C4-2B (cell line): ENCODE measurements at regions not wholly inside any gene's neighbourhood (a gene's known extent, or its start where the extent isn't known, plus 50 kb on each side); places are given as distances from the start of the nearest gene placed in this dataset.

Experiments
- H3K27ac ChIP-seq: fragments of 450-650 bp; 2 replicates; pipeline ENCODE4 v1.5.1; 2017
- CTCF ChIP-seq: fragments of 450-650 bp; conservative IDR thresholded peaks from 2 replicates; pipeline ENCODE4 v1.5.1; 2017; ENCODE audit warnings: mild to moderate bottlenecking
- ZFX ChIP-seq: fragments of 450-650 bp; IDR thresholded peaks from 2 replicates; pipeline ENCODE4 v1.6.1; 2017

DNA sequence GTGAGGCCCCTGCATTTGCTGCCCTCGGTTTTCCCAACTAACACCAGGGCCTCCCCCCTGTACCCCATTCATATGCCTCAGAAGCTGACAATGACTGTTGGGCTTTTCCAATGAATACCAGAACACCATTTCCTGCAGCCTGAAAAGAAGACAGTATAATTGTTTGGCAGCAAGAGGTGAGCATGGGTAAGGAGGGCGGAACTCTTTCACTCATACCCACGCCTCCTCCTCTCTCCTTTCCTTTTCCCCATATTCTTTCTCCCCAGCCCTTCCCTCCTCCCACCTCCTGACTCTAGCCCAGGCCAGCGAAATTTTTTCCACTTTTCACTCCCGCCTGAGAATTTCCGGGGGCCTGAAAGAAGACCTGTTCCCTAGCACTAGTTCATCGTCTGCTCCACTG lies 58.0 kb upstream of the CHST1 start:
- TF ChIP-seq CTCF, result no peak
- TF ChIP-seq ZFX, result no peak
- H3K27ac ChIP-seq, result no peak overlapping the region

GRCh38 chr11:45722144-45722543 lies 56.7 kb upstream of the CHST1 start:
- TF ChIP-seq CTCF (no peak), ZFX (no peak)
- no peak overlapping the region for H3K27ac ChIP-seq

DNA sequence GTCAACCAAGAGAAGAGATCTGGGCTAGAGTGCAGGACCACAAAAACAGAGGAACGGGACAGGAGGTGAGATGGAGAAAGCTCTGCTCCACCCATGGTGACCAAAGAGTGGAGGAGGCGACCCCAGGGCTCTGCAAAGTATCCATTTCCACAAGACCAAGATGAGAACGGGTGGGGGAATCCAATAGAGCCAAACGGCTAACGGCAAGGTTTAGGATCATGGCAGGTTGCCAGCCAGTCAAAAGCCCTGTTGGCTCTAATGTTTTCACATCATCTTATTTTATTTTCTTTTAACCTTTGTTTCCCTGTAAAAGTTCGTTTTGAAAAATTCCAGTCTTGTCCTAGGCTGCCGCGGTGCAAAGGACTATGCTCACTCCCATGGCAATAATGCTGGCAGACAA lies 52.1 kb upstream of the CHST1 start:
- TF ChIP-seq ZFX, result no peak
- no peak for TF ChIP-seq CTCF
- no peak overlapping the region for H3K27ac ChIP-seq

DNA sequence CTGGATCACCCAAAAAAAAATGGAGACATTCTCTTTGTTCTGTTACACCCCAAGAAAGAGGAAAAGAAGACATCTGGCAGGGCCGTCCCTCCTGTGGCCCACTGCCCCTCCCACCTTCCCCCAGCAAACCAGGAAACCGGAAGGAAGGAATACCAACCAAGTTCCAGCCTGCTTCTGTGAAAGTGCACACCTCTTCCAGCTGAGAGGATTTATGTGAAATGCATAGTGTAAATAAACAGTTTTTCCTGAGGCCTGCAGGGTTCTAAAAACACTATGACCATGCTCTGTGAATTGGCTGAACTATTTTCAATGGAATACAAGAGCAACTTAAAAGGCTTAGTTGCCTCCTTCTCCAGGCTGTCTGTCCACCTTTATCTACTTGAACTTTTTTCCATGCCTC lies 50.0 kb upstream of the CHST1 start:
- H3K27ac ChIP-seq, result no peak overlapping the region
- TF ChIP-seq ZFX (0 out of 2 replicates have a peak, but pooled peaks have one; percentile 19), CTCF (no peak)
